ENCODE measurements at regions not wholly inside any gene's neighbourhood (a gene's known extent, or its start where the extent isn't known, plus 50 kb on each side); places are given as distances from the start of the nearest gene placed in this dataset.
"Not testable (repeated sequence)": the region's sequence is repeated elsewhere in the genome, so short reads cannot be mapped to it uniquely, and the experiment has no call there.

DNA sequence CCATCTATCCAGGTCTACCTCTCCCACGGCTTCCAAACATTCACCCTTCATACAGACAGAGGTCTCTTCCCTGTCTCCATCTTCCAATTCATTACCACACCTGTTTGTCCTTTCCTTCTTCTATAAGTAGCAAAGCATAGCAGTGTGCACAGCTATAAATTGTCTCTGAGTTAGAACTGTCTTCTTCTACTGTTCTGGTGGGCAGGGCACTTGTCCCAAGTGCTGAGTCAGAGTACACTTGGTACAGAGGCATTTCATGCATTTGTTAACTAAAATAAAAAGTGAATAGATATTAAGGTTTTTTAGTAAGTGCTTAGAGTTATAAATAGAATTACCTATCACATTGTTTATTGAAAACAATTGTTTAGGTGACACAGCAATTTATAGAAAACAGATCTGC lies 150.1 kb upstream of the CCDC54 start:
- ChIA-PET CTCF (interaction anchor here (1.4 to 4.5 kb wide), 2 partner anchors 9 to 202 kb away, joined by 4 to 17 read pairs; no protein-coding TSS in a partner anchor), POLR2A (no interaction called here)
- H3K36me3 ChIP-seq (ENCODE audit: control insufficient read depth in 4 of 4, insufficient read depth in 4 of 4, low read length in 3 of 4) = no peaks in the 10 kb centered on the region
- H3K4me1 ChIP-seq (ENCODE audit: control extremely low read depth in 1 of 4, control insufficient read depth in 4 of 4, insufficient read depth in 4 of 4, low read length in 3 of 4) = no peaks in the 10 kb centered on the region
- H3K9me3 ChIP-seq (ENCODE audit: control extremely low read depth in 1 of 5, control insufficient read depth in 4 of 5, insufficient read depth in 2 of 5, low read depth in 1 of 5, low read length in 4 of 5) = no peaks in the 10 kb centered on the region
- H3K4me3 ChIP-seq (ENCODE audit: control insufficient read depth in 1 of 7, extremely low read depth in 1 of 7, insufficient read depth in 4 of 7, low read depth in 2 of 7, low read length in 6 of 7) = no peak overlapping the region
- 100% methylated on average over 1 of the region's 1 CpG for WGBS (ENCODE audit: insufficient coverage)
- H3K27me3 ChIP-seq (replicated peaks in 2 of 5; ENCODE audit: control insufficient read depth in 4 of 5, insufficient read depth in 5 of 5, low read length in 4 of 5) = no peaks in the 10 kb centered on the region
- DNase-seq = no peak
- H3K27ac ChIP-seq (ENCODE audit: insufficient read depth in 1 of 2, low read depth in 1 of 2, low read length in 2 of 2, poor library complexity in 1 of 2, severe bottlenecking in 2 of 2) = no peak overlapping the region

DNA sequence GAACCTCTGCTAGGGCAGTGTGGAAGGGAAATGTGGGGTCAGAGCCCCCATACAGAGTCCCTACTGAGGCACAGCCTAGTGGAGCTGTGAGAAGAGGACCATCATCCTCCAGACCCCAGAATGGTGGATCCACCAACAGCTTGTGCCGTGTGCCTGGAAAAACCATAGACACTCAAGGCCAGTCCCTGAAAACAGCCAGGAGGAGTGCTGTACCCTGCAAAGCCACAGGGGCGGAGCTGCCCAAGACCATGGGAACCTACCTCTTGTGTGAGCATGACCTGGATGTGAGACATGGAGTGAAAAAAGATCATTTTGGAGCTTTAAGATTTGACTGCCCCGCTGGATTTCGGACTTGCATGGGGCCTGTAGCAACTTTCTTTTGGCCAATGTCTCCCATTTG lies 143.4 kb upstream of the CCDC54 start:
- H3K4me3 ChIP-seq (ENCODE audit: control insufficient read depth in 1 of 7, extremely low read depth in 1 of 7, insufficient read depth in 4 of 7, low read depth in 2 of 7, low read length in 6 of 7); H3K27me3 ChIP-seq (replicated peaks in 2 of 5; ENCODE audit: control insufficient read depth in 4 of 5, insufficient read depth in 5 of 5, low read length in 4 of 5); POLR2A ChIA-PET; H3K9me3 ChIP-seq (ENCODE audit: control extremely low read depth in 1 of 5, control insufficient read depth in 4 of 5, insufficient read depth in 2 of 5, low read depth in 1 of 5, low read length in 4 of 5); H3K4me1 ChIP-seq (ENCODE audit: control extremely low read depth in 1 of 4, control insufficient read depth in 4 of 4, insufficient read depth in 4 of 4, low read length in 3 of 4); H3K27ac ChIP-seq (ENCODE audit: insufficient read depth in 1 of 2, low read depth in 1 of 2, low read length in 2 of 2, poor library complexity in 1 of 2, severe bottlenecking in 2 of 2); H3K36me3 ChIP-seq (ENCODE audit: control insufficient read depth in 4 of 4, insufficient read depth in 4 of 4, low read length in 3 of 4): not testable (repeated sequence)
- CTCF ChIA-PET = interaction anchor here (1.2 to 4.6 kb wide), 8 partner anchors 8 to 955 kb away, joined by 3 to 32 read pairs (median 4); no protein-coding TSS in a partner anchor
- 96% methylated on average over 4 of the region's 4 CpGs for WGBS (ENCODE audit: insufficient coverage)
- peak in 1 of 3 donors; percentile 5 for DNase-seq

DNA sequence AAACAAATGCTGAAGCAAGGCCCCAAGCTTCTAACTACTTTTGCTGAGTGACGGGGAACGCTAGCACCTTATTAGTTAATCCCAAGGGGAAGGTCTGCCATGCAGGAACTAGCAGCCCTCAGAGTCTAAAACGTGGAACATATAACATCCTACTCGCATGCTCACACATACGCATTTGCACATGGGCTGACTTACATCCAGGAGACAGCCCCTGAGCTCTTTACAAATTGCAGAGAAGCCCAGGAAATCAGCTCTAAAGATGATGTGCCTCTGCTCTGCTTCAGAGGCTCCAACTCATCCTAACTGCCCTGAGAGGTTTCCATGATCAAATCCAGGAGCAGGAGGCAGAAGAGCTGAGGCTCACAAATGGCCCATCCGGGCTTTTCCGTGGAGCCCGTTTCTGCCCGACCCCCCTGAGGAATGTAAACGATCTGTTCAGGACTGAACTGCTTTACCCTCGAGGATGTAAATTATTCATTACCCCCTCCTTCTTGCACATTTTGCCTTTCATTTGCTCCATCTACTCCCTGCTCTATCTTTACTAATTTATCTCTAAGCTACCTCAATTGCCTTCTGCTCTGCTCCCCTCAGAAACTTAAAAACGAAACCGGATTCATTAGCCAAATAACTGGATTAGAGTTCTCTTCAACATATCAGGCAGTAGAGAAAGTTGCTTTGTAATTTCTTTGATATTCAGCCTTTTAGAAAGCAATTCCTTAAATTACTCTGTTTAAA lies 141.9 kb upstream of the CCDC54 start:
- H3K27me3 ChIP-seq (replicated peaks in 2 of 5; ENCODE audit: control insufficient read depth in 4 of 5, insufficient read depth in 5 of 5, low read length in 4 of 5) = no peaks in the 10 kb centered on the region
- POLR2A ChIA-PET = interaction anchor here (0.5 to 0.7 kb wide), 2 partner anchors 15 to 314 kb away, joined by 4 to 5 read pairs; no protein-coding TSS in a partner anchor
- peaks cover 0 to 4% (median 2%) of the 10 kb centered on the region in 4 experiments for H3K4me1 ChIP-seq (ENCODE audit: control extremely low read depth in 1 of 4, control insufficient read depth in 4 of 4, insufficient read depth in 4 of 4, low read length in 3 of 4)
- no peaks in the 10 kb centered on the region for H3K36me3 ChIP-seq (ENCODE audit: control insufficient read depth in 4 of 4, insufficient read depth in 4 of 4, low read length in 3 of 4)
- WGBS (ENCODE audit: insufficient coverage) = 74% methylated on average over 6 of the region's 13 CpGs
- CTCF ChIA-PET = interaction anchor here (0.8 to 4.6 kb wide), 24 partner anchors 9 to 1262 kb away, joined by 3 to 34 read pairs (median 5); no protein-coding TSS in a partner anchor
- no peaks in the 10 kb centered on the region for H3K9me3 ChIP-seq (ENCODE audit: control extremely low read depth in 1 of 5, control insufficient read depth in 4 of 5, insufficient read depth in 2 of 5, low read depth in 1 of 5, low read length in 4 of 5)
- no peak for DNase-seq
- H3K27ac ChIP-seq (ENCODE audit: insufficient read depth in 1 of 2, low read depth in 1 of 2, low read length in 2 of 2, poor library complexity in 1 of 2, severe bottlenecking in 2 of 2) = no peak overlapping the region
- peak overlapping the region in 6 of 7 experiments; percentile 31 to 77 (median 49) for H3K4me3 ChIP-seq (ENCODE audit: control insufficient read depth in 1 of 7, extremely low read depth in 1 of 7, insufficient read depth in 4 of 7, low read depth in 2 of 7, low read length in 6 of 7)

- Histone ChIP-seq H3K27ac (ENCODE audit: insufficient read depth in 1 of 2, low read depth in 1 of 2, low read length in 2 of 2, poor library complexity in 1 of 2, severe bottlenecking in 2 of 2) (no peak overlapping the region), H3K4me3 (ENCODE audit: control insufficient read depth in 1 of 7, extremely low read depth in 1 of 7, insufficient read depth in 4 of 7, low read depth in 2 of 7, low read length in 6 of 7) (peak overlapping the region in 6 of 7 experiments; percentile 31 to 77 (median 49)), H3K27me3 (replicated peaks in 2 of 5; ENCODE audit: control insufficient read depth in 4 of 5, insufficient read depth in 5 of 5, low read length in 4 of 5) (no peaks in the 10 kb centered on the region), H3K36me3 (ENCODE audit: control insufficient read depth in 4 of 4, insufficient read depth in 4 of 4, low read length in 3 of 4) (no peaks in the 10 kb centered on the region), H3K4me1 (ENCODE audit: control extremely low read depth in 1 of 4, control insufficient read depth in 4 of 4, insufficient read depth in 4 of 4, low read length in 3 of 4) (peaks cover 0 to 7% (median 3%) of the 10 kb centered on the region in 4 experiments), H3K9me3 (ENCODE audit: control extremely low read depth in 1 of 5, control insufficient read depth in 4 of 5, insufficient read depth in 2 of 5, low read depth in 1 of 5, low read length in 4 of 5) (no peaks in the 10 kb centered on the region)
- ChIA-PET POLR2A (interaction anchor here (0.5 to 0.7 kb wide), 2 partner anchors 14 to 314 kb away, joined by 4 to 5 read pairs; no protein-coding TSS in a partner anchor), CTCF (interaction anchor here (0.7 to 4.6 kb wide), 35 partner anchors 10 to 1262 kb away, joined by 3 to 34 read pairs (median 5); partner anchors contain the start of gene BBX)
- peak; percentile 79 to 91 (median 85) for DNase-seq
- 0% methylated on average over 2 of the region's 5 CpGs for WGBS (ENCODE audit: insufficient coverage)
Measured at GRCh38 chr3:107235928-107236315, 141.3 kb upstream of the CCDC54 start.

DNA sequence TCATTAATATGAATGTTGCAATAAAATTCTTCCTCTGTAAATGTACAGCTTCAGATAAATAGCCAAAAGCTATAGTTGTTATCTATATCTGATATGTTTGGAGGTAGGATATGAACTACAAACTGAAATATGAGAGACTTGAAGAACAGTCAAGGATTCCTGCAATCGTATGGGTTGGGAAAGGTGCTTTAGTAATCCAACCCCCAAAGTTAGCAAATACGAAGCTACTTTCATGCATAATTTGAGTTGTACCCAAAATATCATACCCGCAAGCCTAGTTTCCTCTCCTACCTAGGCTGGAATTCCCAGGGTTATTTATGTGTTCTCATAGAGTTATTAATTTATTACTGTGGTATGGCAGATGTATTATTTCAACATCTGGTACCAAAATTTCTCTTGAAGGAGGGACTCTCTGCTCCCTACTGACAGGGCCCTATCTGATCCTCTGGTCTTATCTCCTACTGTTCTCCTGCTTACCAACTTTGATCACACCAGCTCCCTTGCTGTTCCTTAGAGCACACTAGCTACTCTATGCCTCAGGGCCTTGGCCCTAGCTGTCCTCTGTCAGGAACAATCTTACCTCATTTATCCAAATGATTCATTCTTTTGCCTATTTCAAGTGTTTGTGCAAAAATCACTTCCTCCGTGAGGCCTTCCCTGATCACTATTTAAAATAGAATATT lies 140.4 kb upstream of the CCDC54 start:
- Histone ChIP-seq H3K27me3 (replicated peaks in 2 of 5; ENCODE audit: control insufficient read depth in 4 of 5, insufficient read depth in 5 of 5, low read length in 4 of 5) (no peaks in the 10 kb centered on the region), H3K4me1 (ENCODE audit: control extremely low read depth in 1 of 4, control insufficient read depth in 4 of 4, insufficient read depth in 4 of 4, low read length in 3 of 4) (peaks cover 0 to 16% (median 7%) of the 10 kb centered on the region in 4 experiments), H3K27ac (ENCODE audit: insufficient read depth in 1 of 2, low read depth in 1 of 2, low read length in 2 of 2, poor library complexity in 1 of 2, severe bottlenecking in 2 of 2) (no peak overlapping the region), H3K4me3 (ENCODE audit: control insufficient read depth in 1 of 7, extremely low read depth in 1 of 7, insufficient read depth in 4 of 7, low read depth in 2 of 7, low read length in 6 of 7) (no peak overlapping the region), H3K36me3 (ENCODE audit: control insufficient read depth in 4 of 4, insufficient read depth in 4 of 4, low read length in 3 of 4) (no peaks in the 10 kb centered on the region), H3K9me3 (ENCODE audit: control extremely low read depth in 1 of 5, control insufficient read depth in 4 of 5, insufficient read depth in 2 of 5, low read depth in 1 of 5, low read length in 4 of 5) (no peaks in the 10 kb centered on the region)
- POLR2A ChIA-PET = interaction anchor here (0.6 kb wide), 1 partner anchor 501 kb away, joined by 3 read pairs; no protein-coding TSS in a partner anchor
- CTCF ChIA-PET = interaction anchor here (0.7 to 4.6 kb wide), 26 partner anchors 10 to 1237 kb away, joined by 3 to 34 read pairs (median 4); partner anchors contain the start of gene BBX
- WGBS (ENCODE audit: insufficient coverage) = 95% methylated on average over 3 of the region's 4 CpGs
- no peak for DNase-seq

DNA sequence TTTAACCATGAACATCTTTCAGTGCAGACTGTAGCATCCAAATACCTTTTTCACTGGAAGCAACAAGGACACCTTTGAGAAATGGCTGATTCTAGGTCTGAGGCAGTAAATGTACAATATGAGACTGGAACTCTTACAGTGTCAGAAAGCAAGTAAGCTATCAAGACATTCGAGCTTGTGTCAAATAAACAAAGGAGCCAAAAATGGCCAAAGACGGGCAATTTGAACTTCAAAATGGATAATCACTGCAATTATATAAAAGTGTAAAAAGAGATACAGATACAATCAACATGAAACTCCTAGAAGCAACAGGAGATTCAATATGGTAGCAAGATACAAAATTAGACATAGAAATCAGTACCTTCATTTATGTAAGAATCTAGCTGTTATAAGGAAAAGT lies 138.5 kb upstream of the CCDC54 start:
- Histone ChIP-seq H3K9me3 (ENCODE audit: control extremely low read depth in 1 of 5, control insufficient read depth in 4 of 5, insufficient read depth in 2 of 5, low read depth in 1 of 5, low read length in 4 of 5) (no peaks in the 10 kb centered on the region), H3K4me1 (ENCODE audit: control extremely low read depth in 1 of 4, control insufficient read depth in 4 of 4, insufficient read depth in 4 of 4, low read length in 3 of 4) (peaks cover 0 to 22% (median 7%) of the 10 kb centered on the region in 4 experiments), H3K36me3 (ENCODE audit: control insufficient read depth in 4 of 4, insufficient read depth in 4 of 4, low read length in 3 of 4) (no peaks in the 10 kb centered on the region), H3K4me3 (ENCODE audit: control insufficient read depth in 1 of 7, extremely low read depth in 1 of 7, insufficient read depth in 4 of 7, low read depth in 2 of 7, low read length in 6 of 7) (no peak overlapping the region), H3K27me3 (replicated peaks in 2 of 5; ENCODE audit: control insufficient read depth in 4 of 5, insufficient read depth in 5 of 5, low read length in 4 of 5) (no peaks in the 10 kb centered on the region), H3K27ac (ENCODE audit: insufficient read depth in 1 of 2, low read depth in 1 of 2, low read length in 2 of 2, poor library complexity in 1 of 2, severe bottlenecking in 2 of 2) (no peak overlapping the region)
- ChIA-PET POLR2A (no interaction called here), CTCF (interaction anchor here (1.0 to 1.2 kb wide), 2 partner anchors 191 to 192 kb away, joined by 3 read pairs; no protein-coding TSS in a partner anchor)
- WGBS (ENCODE audit: insufficient coverage) = no CpG with 5 or more reads among the region's 2 CpGs
- no peak for DNase-seq

Measured in common myeloid progenitor, CD34-positive (primary cell).